ENCODE measurements at regions not wholly inside any gene's neighbourhood (a gene's known extent, or its start where the extent isn't known, plus 50 kb on each side); places are given as distances from the start of the nearest gene placed in this dataset.
"Not testable (repeated sequence)": the region's sequence is repeated elsewhere in the genome, so short reads cannot be mapped to it uniquely, and the experiment has no call there.

DNA sequence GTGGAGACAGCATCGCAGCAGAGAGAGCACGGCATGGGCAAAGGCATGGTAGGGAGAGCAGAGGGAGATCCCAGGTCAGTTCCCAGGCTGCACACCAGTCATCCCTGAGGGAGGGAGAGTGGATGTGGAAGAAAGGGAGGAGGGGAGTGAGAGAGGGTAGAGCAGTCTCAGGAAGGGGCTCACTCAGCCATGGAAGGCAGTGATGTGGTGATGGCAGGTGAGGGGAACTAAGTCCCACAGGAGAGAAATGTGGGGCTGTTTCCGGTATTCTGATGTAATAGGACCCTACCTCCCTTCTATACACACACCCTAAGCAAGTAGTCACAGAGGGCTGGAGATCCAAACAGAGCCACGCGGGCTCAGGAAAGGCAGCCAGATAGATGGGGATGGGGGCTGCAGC lies 500.3 kb upstream of the CDH11 start:
- DNase-seq (ENCODE audit: low read depth): no peak

DNA sequence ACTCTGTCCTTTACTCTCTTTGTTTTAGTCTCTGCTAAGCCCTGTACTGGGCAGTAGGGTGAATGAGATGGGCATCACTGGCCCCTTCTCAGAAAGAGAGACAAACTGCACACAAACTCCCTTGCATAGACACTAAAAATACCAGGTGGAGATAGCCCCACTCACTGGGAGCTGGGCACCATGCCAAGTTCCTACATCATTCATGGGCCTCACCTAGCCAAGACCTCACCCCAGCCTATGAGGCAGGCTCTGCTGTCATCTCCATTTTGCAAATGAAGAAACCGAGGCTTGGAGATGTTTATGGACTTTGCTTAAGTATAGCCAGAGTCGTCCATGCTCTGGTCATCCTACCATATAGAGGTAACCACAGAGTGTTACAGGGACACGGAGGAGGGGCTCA lies 499.8 kb upstream of the CDH11 start:
- DNase-seq (ENCODE audit: low read depth): no peak

DNA sequence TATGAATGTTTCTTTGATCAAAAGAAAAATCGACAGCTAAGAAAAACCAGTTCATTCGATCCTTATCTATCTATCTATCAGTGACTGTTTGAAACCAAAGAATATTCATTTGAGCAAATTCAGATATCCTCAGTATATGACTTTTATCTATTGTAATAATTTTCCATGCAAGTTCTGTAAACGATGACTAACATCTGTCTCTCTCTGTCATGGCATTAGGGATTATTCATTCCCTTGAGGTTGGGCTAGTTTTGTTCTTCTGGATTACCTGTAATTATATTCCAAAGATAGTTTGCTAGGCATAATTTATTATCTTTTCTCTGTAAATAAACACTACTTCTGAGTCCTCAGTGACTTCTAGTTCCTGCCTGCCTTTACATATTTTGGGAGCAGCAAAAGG lies 497.7 kb upstream of the CDH11 start:
- no peak for DNase-seq (ENCODE audit: low read depth)

DNA sequence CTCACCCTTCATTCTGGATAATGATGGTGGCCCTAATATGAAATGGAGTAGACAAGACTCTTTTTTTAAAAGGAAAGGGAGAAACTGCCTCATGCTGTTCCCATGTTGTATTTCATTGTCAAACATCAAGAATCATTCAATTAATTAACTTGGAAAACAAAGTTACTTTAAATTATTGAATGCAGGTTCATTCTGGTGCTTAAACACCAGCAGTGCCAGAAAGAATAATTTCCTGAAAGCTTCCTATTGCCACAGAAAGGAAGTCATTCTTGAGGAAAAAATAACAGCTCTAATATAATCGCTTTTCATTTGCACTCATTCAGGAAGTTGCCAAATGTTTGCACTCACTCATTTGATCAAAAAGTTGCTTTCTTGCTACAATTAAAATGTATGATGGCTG lies 497.1 kb upstream of the CDH11 start:
- DNase-seq (ENCODE audit: low read depth): no peak

DNA sequence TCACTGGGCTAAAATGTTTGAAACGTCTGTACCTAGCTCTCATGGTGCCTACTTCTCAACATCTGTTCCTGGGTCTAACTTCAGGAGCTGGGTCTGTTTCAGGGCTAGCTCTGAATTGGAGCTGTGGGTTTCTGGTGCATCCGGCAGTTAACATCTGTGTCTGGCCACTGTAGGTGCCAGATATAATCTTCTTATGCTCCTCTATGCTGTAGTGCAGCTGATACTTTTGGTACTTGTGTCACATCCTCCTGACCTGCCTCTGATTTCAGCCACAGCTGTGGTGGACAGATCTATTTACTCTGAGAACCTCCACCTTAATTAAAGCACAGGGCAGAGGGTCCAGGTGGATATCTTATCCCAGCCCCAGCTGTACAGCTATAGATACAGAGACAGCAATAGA lies 496.5 kb upstream of the CDH11 start:
- no peak for DNase-seq (ENCODE audit: low read depth)

DNA sequence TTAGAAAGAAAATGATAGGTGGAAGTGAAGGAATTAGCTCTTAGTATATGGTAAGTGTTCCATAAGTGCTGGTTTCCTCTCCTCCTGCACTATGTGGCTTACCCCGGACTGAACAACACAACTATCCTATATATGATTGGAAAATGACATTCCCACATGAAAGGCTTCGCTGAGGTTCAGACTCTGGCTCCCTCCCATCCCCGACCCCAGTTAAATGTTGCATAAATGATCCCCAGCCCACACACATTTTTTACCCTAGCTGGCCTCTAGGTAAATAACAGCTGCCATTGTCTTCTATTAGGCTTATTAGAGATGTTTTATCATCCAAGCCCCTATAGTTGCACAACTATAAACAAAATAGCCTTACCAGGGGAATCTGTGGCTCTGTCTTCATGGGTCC lies 495.6 kb upstream of the CDH11 start:
- no peak for DNase-seq (ENCODE audit: low read depth)

DNA sequence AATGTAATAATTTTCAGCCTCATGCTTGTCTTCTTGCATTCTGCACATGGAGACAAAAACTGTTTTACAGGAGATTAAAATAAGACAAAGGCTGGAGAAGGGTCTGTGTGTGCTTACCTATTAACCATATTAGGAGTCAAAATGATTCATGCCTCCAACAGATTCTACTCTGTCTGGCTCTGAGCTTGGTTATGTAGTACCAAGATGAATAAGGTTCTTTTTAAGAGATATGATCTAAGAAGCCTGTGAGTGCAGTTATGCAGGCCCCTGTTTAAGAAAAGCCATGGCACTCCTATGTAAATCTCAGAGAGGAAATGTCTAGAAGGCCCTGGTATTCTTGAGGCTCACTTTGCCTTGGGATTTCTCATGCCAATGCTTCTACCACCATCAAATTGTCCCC lies 486.6 kb upstream of the CDH11 start:
- no peak for DNase-seq (ENCODE audit: low read depth)

DNA sequence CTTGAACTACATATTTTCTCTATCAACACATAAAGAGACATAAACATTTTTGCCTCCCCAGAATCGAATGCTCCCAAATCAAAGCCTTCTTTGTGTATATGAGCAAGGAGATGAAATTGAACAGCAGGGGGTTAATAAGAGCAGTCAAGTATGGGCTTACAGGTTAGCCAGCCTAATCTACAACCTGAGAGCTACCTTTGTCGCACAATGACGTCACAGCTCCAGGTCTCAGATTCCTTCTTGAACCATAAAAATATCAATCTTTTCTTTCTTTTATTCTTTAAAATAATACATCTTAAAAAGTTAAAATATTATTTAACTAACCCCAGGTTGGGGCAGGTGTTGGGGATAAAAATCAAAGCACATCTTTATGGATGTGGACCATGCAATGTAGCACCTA lies 482.9 kb upstream of the CDH11 start:
- DNase-seq (ENCODE audit: low read depth): no peak

DNA sequence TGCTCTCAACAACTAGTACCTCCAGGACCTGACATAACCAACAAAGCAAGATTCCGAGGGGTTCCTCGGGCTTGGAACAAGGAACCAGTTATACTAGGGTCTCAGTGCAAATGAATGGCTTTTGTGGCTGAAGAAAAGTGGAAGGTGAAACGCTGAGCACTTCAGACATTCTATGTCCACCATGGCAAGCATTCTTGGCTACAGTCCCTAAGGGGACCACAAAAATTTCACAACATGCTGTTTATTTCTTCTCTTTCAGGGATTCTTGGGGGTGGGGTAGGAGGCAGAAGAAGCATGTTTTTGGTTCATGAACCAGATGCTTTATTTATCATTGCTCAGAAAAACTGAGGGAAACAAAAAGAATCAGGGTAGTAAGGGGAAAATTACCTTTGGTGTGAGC lies 479.9 kb upstream of the CDH11 start:
- DNase-seq (ENCODE audit: low read depth): no peak

DNA sequence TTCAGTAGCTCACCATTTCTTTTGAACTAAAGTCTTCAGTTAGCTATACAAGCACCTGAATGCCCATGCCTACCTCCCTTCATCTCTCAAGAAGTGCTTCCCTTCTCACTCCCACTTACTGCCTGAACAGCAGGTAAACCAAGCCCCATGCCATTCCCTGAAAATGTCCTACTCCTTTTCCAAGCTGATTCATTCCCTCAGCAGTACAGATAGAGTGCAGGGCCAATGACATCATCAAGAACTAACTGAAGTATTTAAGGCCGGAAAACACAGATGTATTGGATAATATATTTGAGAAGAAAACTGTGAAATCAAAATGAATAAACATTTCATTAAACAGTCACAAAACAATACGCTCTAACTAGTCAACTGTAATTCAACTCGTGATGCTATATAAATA lies 478.8 kb upstream of the CDH11 start:
- DNase-seq (ENCODE audit: low read depth): no peak

DNA sequence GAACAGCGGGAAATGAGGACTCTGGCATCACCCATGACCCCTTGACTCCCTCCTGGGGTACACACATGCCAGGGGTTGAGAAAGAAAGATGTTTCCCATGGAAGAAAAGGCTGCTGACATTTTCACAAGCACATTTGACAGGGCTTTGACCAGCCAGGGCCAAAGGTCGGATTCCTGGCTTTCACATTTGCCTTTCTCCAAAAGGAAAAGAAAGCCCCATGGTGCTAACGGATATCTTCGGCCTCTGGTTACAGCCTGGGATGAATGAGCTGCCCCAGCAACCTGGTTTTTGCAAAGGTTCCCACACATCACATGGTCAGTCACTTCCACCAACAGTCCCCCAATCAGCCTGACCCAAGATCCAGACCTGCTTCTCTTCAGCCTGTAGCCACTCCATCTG lies 478.2 kb upstream of the CDH11 start:
- no peak for DNase-seq (ENCODE audit: low read depth)

DNA sequence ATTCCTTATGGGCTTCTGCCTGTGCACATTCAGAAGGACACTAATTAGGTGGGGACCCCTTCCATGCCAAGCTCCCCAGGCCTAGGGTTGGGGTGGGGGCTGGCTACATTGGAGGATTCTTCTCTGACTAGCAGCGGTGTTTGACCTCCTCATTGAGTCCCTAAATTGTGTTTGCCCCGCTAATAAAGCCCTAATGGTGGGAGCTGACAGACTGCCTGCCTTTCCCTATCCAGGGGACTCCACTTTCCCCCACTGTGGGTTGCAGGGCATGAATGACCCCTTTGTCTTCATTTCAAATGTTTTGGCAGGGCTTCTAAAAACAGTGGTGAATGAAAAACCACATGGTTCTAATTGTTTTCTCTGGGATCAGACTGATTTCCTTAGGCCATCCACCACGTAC lies 476.8 kb upstream of the CDH11 start:
- no peak for DNase-seq (ENCODE audit: low read depth)

DNA sequence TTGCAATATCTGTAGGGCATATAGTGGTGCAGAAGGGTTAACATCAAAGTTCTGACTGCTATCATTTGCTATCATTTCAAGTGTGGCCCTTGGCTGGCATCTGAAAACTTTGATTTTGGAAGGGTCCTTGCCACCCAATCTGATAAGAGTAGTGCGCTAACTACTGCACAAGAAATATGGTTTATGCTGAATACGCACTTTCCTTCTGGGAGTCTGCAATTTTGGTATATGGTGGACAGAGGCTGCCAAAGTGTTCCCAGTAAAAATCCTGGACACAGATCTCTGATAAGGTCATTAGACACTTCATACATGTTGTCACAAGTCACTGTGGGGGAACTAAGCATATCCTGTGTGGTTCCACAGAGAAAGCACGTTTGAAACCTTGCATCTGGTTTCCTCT lies 461.6 kb upstream of the CDH11 start:
- DNase-seq (ENCODE audit: low read depth): no peak

DNA sequence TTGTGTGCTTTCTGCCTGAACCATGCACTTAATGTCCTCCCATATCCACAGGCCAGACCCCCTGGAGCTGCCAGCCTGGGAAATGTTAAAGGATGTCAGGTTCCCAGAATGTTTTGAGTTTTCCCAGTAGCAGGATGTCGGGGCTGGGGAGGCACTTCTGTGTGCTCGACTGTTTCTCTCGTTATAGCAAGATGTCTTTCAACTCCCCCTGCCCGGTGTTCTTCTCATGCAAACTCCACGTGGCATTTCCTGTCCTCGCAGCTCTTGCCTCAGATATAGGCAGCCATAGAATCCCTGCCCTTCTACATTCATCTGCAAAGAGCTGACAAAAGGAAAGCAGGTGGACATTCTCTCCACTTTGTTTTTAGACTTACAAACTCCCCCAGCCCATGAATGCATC lies 457.2 kb upstream of the CDH11 start:
- DNase-seq (ENCODE audit: low read depth): no peak

DNA sequence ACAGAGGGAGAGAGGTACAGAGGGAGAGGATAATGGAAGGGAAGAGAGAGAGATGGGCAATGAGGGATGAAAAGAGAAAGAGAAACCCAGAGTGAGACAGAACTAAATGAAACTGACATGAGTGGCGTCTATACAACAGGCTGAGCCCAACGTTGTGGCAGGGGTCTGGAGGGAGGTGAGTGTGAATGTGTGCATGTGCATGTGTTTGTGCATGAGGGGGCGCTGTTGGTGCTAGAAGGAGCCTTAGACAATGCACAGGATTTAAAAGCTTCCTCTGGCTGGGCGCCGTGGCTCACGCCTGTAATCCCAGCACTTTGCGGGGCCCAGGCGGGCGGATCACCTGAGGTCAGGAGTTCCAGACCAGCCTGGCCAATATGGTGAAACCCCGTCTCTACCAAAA lies 454.8 kb upstream of the CDH11 start:
- no peak for DNase-seq (ENCODE audit: low read depth)

DNA sequence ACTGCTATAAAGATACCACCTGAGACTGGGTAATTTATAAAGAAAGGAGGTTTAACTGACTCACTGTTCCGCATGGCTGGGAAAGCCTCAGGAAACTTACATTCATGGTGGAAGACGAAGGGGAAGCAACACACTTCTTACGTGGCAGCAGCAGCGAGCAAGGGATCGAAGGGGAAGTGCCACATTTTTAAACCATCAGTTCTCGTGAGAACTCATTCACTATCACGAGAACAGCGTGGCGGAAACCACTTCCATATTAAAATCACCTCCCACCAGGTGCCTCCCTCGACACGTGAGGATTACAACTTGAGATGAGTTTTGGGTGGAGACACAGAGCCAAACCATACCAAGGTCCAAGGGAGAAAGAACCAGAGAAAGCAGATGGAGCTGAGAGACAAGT lies 454.3 kb upstream of the CDH11 start:
- DNase-seq (ENCODE audit: low read depth): no peak

DNA sequence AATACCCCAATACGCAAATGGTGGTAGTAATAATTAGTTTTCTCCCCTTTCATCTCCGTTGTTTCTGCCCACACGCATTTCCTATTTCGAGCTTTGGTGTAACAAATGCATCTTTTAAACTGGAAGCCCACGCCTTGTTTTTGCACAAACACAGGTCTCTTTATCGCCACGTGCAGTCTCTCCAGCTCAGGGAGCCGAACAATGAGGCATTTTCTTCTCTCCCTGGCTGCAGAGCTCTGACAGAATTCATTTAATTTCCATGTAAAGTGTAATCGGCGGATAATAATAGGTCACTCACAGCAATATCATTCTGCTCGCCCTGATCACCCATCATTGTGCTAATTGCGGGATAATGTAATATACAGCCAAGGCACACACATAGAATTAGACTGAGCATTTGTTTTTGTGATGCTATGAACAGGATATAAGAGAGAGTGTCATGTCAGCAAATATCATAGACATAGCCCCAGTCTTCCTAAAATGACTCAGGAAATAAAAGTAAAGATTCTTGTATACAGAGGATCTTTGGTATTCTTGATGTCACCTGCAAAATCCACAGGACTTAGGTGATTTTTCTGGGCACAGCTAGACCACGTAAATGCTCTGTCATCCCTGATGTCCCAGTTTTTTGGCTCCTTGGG lies 452.6 kb upstream of the CDH11 start:
- no peak for DNase-seq (ENCODE audit: low read depth)

DNA sequence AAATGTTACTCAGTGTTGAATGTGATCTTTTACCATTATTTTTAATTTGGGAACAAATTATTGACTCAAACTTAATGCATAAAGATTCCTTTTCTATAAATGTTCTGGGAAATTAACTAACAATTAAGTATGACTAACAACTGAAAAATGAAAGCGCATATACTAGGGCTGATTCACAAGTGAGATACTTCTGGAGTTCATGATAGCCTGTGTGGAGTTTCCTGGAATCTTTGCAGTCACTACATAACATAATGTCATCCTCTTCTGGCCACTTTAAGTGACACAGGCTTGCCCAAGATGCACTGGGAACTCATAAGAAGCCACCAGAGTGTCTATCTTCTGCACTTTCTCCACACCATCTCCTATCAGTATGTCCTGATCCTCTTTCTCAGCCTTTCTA lies 450.3 kb upstream of the CDH11 start:
- DNase-seq (ENCODE audit: low read depth): peak; percentile 68

DNA sequence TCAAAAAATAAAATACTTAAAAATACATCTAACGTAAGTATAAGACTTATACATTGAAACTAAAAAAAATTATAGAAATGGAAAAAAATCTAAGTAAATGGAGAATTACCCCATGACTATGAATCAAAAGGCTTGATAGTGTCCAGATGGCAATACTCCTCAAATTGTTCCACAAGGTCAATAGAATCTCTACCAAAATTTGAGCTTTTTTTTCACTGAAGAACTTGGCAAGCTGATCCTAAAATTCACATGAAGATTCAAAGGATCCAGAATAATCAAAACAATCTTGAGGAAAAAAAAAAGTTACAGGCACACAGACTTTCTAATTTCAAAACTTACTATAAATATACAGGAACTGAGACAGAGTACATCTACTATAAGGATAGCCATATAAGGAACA lies 448.4 kb upstream of the CDH11 start:
- DNase-seq (ENCODE audit: low read depth): peak; percentile 81

DNA sequence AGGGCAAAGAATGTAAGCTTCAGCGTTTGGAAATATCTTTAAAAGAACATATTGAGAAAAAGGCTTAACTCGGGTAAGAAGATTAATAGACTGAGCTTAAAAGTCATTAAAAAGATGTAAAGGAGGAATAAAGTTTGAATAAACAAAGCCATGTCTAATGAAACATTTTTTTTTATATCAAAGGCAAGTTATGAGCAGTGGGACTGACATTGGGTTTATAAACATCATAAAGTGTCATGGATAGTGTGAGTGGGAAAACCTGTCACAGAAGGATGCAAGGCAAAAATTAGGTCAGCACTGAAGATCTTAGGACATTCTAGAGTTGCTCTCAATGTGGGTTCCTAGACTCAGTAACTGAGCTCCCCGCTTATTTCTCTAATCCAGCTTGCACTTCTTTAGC lies 438.0 kb upstream of the CDH11 start:
- DNase-seq (ENCODE audit: low read depth): no peak

DNA sequence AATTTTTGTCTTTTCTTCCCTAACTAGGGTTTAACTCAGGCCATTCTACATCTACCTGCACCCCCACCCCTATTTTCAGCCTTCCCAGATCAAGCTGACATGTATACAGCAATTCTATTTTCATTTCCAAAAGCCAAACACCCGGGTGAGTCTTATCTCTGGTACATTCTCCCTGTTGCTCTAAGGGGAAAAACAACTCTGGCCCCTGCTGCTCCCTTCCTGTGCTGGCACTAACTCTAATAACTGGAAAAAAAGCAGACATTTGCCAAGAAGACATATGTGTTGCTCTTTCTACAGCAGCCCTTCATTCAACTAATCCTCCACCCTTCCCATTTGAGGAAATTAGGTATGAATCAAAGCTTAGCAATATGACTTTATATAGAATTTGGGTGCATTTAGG lies 427.8 kb upstream of the CDH11 start:
- DNase-seq (ENCODE audit: low read depth): not testable (repeated sequence)

DNA sequence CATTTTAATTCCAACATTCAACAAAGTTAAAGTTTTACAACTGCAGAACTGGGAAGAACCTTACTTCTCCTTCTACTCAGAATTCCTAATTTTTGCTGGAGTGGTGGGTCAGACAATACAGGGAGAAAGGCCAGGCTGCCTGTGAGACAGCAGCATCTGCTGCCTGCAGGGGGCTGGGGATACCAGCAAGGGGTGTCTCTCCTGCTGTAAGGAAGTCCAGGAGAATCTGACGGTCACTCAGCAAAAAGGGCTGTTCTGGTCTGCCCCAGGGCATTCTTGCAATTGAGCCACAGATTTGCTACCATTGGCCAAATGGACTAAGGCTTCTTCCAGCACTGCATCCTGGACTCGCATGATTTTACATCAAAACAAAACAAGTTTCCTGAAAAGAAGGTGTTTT lies 426.6 kb upstream of the CDH11 start:
- DNase-seq (ENCODE audit: low read depth): peak; percentile 4

DNA sequence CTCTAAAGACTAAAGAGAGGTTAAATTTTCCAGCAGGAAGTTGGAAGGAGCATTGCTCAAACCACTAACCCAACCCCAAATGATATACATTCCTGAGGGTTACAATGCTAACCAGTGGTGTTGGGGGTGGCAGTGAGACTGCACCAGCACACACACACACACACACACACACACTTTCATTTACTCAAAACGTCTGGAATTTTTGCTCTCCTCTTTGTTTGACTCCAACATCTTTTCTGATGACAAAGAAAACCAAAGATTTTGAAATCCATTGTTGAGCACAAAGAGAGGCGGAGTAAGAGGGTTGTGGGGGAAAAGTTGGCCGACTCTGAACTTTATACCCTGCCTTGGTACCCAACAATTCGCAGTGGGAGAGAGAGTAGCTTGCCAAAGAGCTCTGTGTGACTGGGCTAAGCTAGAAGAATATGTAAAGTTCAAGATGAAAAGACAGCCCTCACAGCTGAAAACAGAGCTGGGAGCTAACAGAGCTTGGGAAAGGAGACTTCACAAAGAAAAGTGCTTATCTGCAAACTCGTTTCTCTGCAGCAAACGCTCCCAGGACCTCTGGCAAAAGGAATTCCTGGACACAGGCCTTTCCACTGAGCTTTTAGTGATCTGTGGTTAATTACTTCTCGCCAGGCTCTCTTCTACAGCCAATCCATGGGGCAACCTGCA lies 426.0 kb upstream of the CDH11 start:
- peak; percentile 99 for DNase-seq (ENCODE audit: low read depth)

DNA sequence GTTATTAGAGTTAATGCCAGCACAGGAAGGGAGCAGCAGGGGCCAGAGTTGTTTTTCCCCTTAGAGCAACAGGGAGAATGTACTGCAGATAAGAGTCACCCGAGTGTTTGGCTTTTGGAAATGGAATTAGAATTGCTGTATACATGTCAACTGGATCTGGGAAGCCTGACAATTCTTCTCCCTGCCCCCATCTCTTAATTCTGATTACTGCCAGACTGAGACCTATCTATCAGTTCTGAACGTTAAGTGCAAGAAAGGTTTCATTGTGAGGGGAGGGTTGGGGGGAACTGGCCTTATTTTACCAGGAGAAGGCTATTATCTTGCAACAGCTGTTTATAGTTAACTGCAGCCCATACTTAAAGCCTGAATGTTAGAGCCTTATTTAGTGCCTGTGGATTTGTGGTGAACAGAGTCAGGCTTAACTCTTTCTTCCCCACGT lies 424.5 kb upstream of the CDH11 start:
- peak; percentile 23 for DNase-seq (ENCODE audit: low read depth)

Data from fibroblast of gingiva (primary cell).